H1 (cell line): ENCODE measurements at regions not wholly inside any gene's neighbourhood (a gene's known extent, or its start where the extent isn't known, plus 50 kb on each side); places are given as distances from the start of the nearest gene placed in this dataset.

Experiments
- GABPA ChIP-seq: IDR thresholded peaks from 2 replicates; pipeline ENCODE4 v1.6.1; 2011; ENCODE audit warnings: mild to moderate bottlenecking, low read length, moderate library complexity, borderline replicate concordance; ENCODE audit not compliant: insufficient read depth
- HDAC6 ChIP-seq: IDR thresholded peaks from one replicate; pipeline ENCODE4 v1.7.1; 2012; ENCODE audit warnings: low read depth, mild to moderate bottlenecking, inconsistent platforms, low read length, moderate library complexity
- MAFK ChIP-seq: IDR thresholded peaks from 2 replicates; pipeline ENCODE4 v1.6.1; 2012; ENCODE audit warnings: low read depth, mild to moderate bottlenecking, improper control_type of control experiment, low read length
- PHF8 ChIP-seq: fragments of 200-600 bp; sonication (generic); conservative IDR thresholded peaks from 2 replicates; pipeline ENCODE4 v1.7.1; 2012; ENCODE audit warnings: low read depth, mild to moderate bottlenecking, inconsistent platforms, low read length, moderate library complexity
- SRF ChIP-seq: IDR thresholded peaks from 2 replicates; pipeline ENCODE4 v1.6.1; 2011; ENCODE audit warnings: mild to moderate bottlenecking, low read depth, low read length, moderate library complexity
- TF ChIP-seq, protein P1 (sequence below), 3 experiments: IDR thresholded peaks; 1 replicate in 2 of 3; 2 replicates in 1 of 3; pipeline versions ENCODE4 v1.5.1 to v1.6.1; 2011; ENCODE audit warnings: low read length in 3 of 3, mild to moderate bottlenecking in 3 of 3, inconsistent platforms in 2 of 3, low read depth in 1 of 3, moderate library complexity in 1 of 3; ENCODE audit not compliant: insufficient read depth in 1 of 3; ENCODE audit errors: control extremely low read depth in 1 of 3

DNA sequence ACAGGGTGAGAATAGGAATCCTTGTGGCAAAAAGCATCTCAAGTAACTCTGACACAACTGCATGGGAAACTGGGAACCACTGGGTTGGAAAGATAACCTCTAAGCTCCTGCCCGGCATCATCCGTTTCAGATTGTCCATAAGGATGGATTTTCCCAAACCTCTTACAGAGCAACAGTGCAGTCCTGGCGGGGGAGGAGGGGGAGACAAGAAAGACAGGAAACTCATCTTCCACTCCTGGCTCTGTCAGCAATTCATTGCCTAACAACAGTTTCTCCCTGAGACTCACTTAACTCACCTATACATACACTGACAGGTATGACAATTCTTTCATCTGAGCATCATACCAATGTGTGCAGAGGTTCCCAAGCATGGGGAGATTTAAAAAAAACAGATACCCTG, 279.0 kb downstream of the RPLP1 start:
- no peak for TF ChIP-seq HDAC6
- TF ChIP-seq, protein P1, sequence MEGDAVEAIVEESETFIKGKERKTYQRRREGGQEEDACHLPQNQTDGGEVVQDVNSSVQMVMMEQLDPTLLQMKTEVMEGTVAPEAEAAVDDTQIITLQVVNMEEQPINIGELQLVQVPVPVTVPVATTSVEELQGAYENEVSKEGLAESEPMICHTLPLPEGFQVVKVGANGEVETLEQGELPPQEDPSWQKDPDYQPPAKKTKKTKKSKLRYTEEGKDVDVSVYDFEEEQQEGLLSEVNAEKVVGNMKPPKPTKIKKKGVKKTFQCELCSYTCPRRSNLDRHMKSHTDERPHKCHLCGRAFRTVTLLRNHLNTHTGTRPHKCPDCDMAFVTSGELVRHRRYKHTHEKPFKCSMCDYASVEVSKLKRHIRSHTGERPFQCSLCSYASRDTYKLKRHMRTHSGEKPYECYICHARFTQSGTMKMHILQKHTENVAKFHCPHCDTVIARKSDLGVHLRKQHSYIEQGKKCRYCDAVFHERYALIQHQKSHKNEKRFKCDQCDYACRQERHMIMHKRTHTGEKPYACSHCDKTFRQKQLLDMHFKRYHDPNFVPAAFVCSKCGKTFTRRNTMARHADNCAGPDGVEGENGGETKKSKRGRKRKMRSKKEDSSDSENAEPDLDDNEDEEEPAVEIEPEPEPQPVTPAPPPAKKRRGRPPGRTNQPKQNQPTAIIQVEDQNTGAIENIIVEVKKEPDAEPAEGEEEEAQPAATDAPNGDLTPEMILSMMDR (IDR thresholded peaks at IDR 0.05; ENCODE audit: control extremely low read depth in 1 of 3, insufficient read depth in 1 of 3, low read depth in 1 of 3, low read length in 3 of 3), result no peak
- no peak for TF ChIP-seq GABPA
- TF ChIP-seq SRF, result no peak
- TF ChIP-seq MAFK, result no peak
- no peak for TF ChIP-seq PHF8
